Duodenal mucosa (tissue), 2 donors: ENCODE measurements at regions not wholly inside any gene's neighbourhood (a gene's known extent, or its start where the extent isn't known, plus 50 kb on each side); places are given as distances from the start of the nearest gene placed in this dataset.
"Not testable (repeated sequence)": the region's sequence is repeated elsewhere in the genome, so short reads cannot be mapped to it uniquely, and the experiment has no call there.

ENCODE experiments used
- H3K27ac ChIP-seq: one replicate; pipeline ENCODE4 v1.7.0; 2013; ENCODE audit warnings: low read depth, low read length
- H3K27me3 ChIP-seq, 2 donors: one replicate each; pipeline ENCODE4 v1.7.0; 2013; ENCODE audit warnings: low read length in 2 of 2, control low read depth in 1 of 2; ENCODE audit not compliant: insufficient read depth in 2 of 2, control insufficient read depth in 1 of 2
- H3K36me3 ChIP-seq, 2 donors: one replicate each; pipeline ENCODE4 v1.7.0; 2013; ENCODE audit warnings: low read length in 2 of 2, control low read depth in 1 of 2; ENCODE audit not compliant: insufficient read depth in 2 of 2, control insufficient read depth in 1 of 2
- H3K4me1 ChIP-seq, 2 donors: one replicate each; pipeline ENCODE4 v1.7.0; 2013; ENCODE audit warnings: low read length in 2 of 2, control low read depth in 1 of 2; ENCODE audit not compliant: insufficient read depth in 2 of 2, control insufficient read depth in 1 of 2
- H3K4me3 ChIP-seq, 2 donors: one replicate each; pipeline ENCODE4 v1.7.0; 2013; ENCODE audit warnings: low read length in 2 of 2, low read depth in 1 of 2
- H3K9ac ChIP-seq, 2 donors: one replicate each; pipeline ENCODE4 v1.7.0; 2013; ENCODE audit warnings: low read length in 2 of 2, low read depth in 1 of 2
- H3K9me3 ChIP-seq, 2 donors: one replicate each; pipeline ENCODE4 v1.7.0; 2013; ENCODE audit warnings: low read length in 2 of 2, control low read depth in 1 of 2; ENCODE audit not compliant: control insufficient read depth in 1 of 2

- H3K9me3 ChIP-seq: peaks cover 0 to 3% of the 10 kb centered on the region in 2 donors
- no peak overlapping the region for H3K4me3 ChIP-seq
- H3K9ac ChIP-seq: no peak overlapping the region
- H3K36me3 ChIP-seq: no peaks in the 10 kb centered on the region
- H3K4me1 ChIP-seq: no peaks in the 10 kb centered on the region
- no peaks in the 10 kb centered on the region for H3K27me3 ChIP-seq
- H3K27ac ChIP-seq: no peak overlapping the region
Observed at GRCh38 chr1:73343947-73344346, 854.0 kb downstream of the LRRIQ3 start.

- peaks cover 0 to 8% of the 10 kb centered on the region in 2 donors for H3K4me1 ChIP-seq
Observed at GRCh38 chr1:73333847-73334503, 864.0 kb downstream of the LRRIQ3 start.

DNA sequence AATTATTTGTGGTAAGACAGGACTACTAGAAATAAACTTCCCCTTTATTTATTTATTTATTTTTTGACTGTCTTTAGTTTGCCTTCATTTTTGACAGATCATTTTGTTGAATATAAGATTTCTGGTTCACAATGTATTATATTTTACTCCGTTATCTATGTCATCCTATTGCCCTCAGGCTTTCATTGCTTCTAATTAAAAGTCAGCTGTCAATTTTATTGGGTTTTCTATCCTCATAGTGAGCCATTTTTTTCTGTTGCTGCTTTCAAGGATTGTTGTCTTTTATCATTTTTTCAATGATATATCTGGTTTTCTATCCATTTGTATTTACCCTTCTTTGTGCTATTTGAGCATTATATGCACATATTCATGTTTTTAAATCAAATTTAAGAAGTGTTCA, 866.2 kb downstream of the LRRIQ3 start:
- H3K27ac ChIP-seq: no peak overlapping the region
- H3K4me3 ChIP-seq: no peak overlapping the region
- peaks cover 0 to 8% of the 10 kb centered on the region in 2 donors for H3K4me1 ChIP-seq
- peaks cover 0 to 3% of the 10 kb centered on the region in 2 donors for H3K9me3 ChIP-seq
- H3K9ac ChIP-seq: no peak overlapping the region
- no peaks in the 10 kb centered on the region for H3K27me3 ChIP-seq
- no peaks in the 10 kb centered on the region for H3K36me3 ChIP-seq

More at GRCh38 chr1:73333847-73334503, 864.0 kb downstream of the LRRIQ3 start:
- no peak overlapping the region for H3K9ac ChIP-seq
- peak overlapping the region in 1 of 2 donors; percentile 3 for H3K4me3 ChIP-seq
- no peaks in the 10 kb centered on the region for H3K36me3 ChIP-seq
- H3K27me3 ChIP-seq: no peaks in the 10 kb centered on the region
- H3K27ac ChIP-seq: no peak overlapping the region
- peaks cover 0 to 3% of the 10 kb centered on the region in 2 donors for H3K9me3 ChIP-seq

- Histone ChIP-seq H3K9me3 (peaks cover 2 to 3% of the 10 kb centered on the region in 2 donors), H3K4me3 (no peak overlapping the region)
Observed at GRCh38 chr1:73327998-73328397, 870.0 kb downstream of the LRRIQ3 start.

GRCh38 chr1:73327180-73327793, 870.7 kb downstream of the LRRIQ3 start:
- no peak overlapping the region for H3K4me3 ChIP-seq
- peaks cover 0 to 2% of the 10 kb centered on the region in 2 donors for H3K9me3 ChIP-seq
- H3K27me3 ChIP-seq: no peaks in the 10 kb centered on the region
- H3K27ac ChIP-seq: no peak overlapping the region
- H3K9ac ChIP-seq: no peak overlapping the region
- no peaks in the 10 kb centered on the region for H3K4me1 ChIP-seq
- no peaks in the 10 kb centered on the region for H3K36me3 ChIP-seq

More at GRCh38 chr1:73327998-73328397, 870.0 kb downstream of the LRRIQ3 start:
- H3K27ac ChIP-seq: no peak overlapping the region
- H3K9ac ChIP-seq: no peak overlapping the region
- no peaks in the 10 kb centered on the region for H3K4me1 ChIP-seq
- no peaks in the 10 kb centered on the region for H3K27me3 ChIP-seq
- no peaks in the 10 kb centered on the region for H3K36me3 ChIP-seq

GRCh38 chr1:73326663-73327062, 871.3 kb downstream of the LRRIQ3 start:
- Histone ChIP-seq H3K9me3 (peaks cover 0 to 2% of the 10 kb centered on the region in 2 donors), H3K36me3 (no peaks in the 10 kb centered on the region), H3K4me3 (no peak overlapping the region), H3K4me1 (no peaks in the 10 kb centered on the region), H3K27me3 (no peaks in the 10 kb centered on the region), H3K9ac (no peak overlapping the region), H3K27ac (no peak overlapping the region)

- Histone ChIP-seq H3K4me1 (no peaks in the 10 kb centered on the region), H3K27ac (no peak overlapping the region), H3K9ac (no peak overlapping the region), H3K9me3 (no peaks in the 10 kb centered on the region), H3K36me3 (no peaks in the 10 kb centered on the region), H3K4me3 (no peak overlapping the region), H3K27me3 (no peaks in the 10 kb centered on the region)
Observed at GRCh38 chr1:73310797-73311381, 887.1 kb downstream of the LRRIQ3 start.

GRCh38 chr1:73306899-73307555, 890.9 kb downstream of the LRRIQ3 start:
- Histone ChIP-seq H3K27me3 (no peaks in the 10 kb centered on the region), H3K9ac (no peak overlapping the region), H3K4me3 (no peak overlapping the region), H3K27ac (no peak overlapping the region), H3K36me3 (no peaks in the 10 kb centered on the region), H3K9me3 (no peaks in the 10 kb centered on the region), H3K4me1 (no peaks in the 10 kb centered on the region)

DNA sequence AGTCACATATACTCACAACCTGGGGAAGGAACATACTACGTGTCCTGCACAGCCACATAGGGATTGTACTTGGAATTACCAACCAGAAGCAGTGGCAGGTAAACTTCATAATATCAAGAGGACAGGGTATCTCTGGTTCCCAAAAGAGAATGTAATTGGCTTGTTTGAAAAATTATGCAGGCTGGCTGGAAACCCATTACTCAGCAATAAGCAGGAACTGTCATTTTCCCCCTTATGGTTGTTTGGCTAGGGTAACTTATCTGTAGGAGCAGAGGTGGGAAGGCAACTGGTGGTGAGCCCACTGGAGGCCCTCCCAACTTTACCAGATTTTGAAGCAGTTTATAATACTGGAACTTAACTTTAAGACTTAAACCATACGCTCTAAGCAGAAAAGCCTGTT, 924.1 kb downstream of the LRRIQ3 start:
- Histone ChIP-seq H3K27ac (no peak overlapping the region), H3K36me3 (no peaks in the 10 kb centered on the region), H3K27me3 (no peaks in the 10 kb centered on the region), H3K9ac (no peak overlapping the region), H3K9me3 (peaks cover 0 to 4% of the 10 kb centered on the region in 2 donors), H3K4me1 (no peaks in the 10 kb centered on the region), H3K4me3 (no peak overlapping the region)

DNA sequence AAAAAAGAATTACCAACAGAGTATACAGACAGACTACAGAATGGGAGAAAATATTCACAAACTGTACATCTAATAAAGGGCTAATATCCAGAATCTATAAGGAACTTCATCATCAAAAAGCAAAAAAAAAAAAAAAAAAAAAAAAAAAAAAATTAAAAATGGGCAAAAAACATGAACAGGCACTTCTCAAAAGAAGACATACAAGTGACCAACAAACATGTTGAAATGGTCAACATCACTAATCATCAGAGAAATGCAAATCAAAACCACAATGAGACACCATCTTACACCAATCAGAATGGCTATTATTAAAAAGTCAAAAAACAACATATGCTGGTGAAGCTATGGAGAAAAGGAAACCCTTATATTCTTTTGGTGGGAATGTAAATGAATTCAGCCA, 952.8 kb downstream of the LRRIQ3 start:
- H3K9ac ChIP-seq, H3K4me1 ChIP-seq, H3K36me3 ChIP-seq, H3K27me3 ChIP-seq, H3K4me3 ChIP-seq, H3K27ac ChIP-seq: not testable (repeated sequence)
- H3K9me3 ChIP-seq: peaks cover 3 to 12% of the 10 kb centered on the region in 2 donors
